ENCODE measurements at regions not wholly inside any gene's neighbourhood (a gene's known extent, or its start where the extent isn't known, plus 50 kb on each side); places are given as distances from the start of the nearest gene placed in this dataset.

DNA sequence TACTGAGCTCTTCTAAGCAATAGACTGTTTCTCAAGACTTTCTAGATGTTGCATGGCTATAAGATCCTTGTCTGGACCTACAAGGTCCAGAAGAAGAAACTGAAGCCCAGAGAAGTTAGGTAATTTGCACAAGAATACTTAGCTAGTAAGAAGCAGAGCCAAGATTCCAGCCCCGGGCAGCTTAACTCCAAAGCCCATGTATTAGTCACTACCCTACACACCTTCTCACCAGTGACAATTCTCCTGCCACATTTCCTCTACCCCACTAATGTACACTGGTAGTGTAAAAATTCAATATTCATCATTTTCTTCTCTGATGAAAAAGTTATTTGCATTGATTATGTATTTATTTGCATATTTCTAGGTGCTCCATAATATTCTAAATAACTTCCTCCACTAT, 95.5 kb upstream of the CREB1 start:
- no peak overlapping the region for H3K4me3 Mint-ChIP-seq
- WGBS (ENCODE audit: insufficient coverage) = no CpG with 5 or more reads among the region's 1 CpG
- H3K4me1 ChIP-seq (ENCODE audit: control insufficient read depth in 2 of 2, insufficient read depth in 2 of 2, low read length in 2 of 2) = no peaks in the 10 kb centered on the region
- ChIA-PET POLR2A (no interaction called here), CTCF (interaction anchor here (1.8 kb wide), 1 partner anchor 10 kb away, joined by 4 read pairs; no protein-coding TSS in a partner anchor)
- no peak overlapping the region for H3K4me2 ChIP-seq (replicated peaks; ENCODE audit: low read depth, low read length, poor library complexity, severe bottlenecking)
- H3K36me3 ChIP-seq (replicated peaks in 1 of 2; ENCODE audit: control extremely low read depth in 1 of 2, control insufficient read depth in 1 of 2, extremely low read depth in 1 of 2, insufficient read depth in 2 of 2, low read length in 1 of 2) = no peaks in the 10 kb centered on the region
- DNase-seq (no peak), ATAC-seq (ENCODE audit: low read depth) (no peak)
- TF ChIP-seq, protein P1, sequence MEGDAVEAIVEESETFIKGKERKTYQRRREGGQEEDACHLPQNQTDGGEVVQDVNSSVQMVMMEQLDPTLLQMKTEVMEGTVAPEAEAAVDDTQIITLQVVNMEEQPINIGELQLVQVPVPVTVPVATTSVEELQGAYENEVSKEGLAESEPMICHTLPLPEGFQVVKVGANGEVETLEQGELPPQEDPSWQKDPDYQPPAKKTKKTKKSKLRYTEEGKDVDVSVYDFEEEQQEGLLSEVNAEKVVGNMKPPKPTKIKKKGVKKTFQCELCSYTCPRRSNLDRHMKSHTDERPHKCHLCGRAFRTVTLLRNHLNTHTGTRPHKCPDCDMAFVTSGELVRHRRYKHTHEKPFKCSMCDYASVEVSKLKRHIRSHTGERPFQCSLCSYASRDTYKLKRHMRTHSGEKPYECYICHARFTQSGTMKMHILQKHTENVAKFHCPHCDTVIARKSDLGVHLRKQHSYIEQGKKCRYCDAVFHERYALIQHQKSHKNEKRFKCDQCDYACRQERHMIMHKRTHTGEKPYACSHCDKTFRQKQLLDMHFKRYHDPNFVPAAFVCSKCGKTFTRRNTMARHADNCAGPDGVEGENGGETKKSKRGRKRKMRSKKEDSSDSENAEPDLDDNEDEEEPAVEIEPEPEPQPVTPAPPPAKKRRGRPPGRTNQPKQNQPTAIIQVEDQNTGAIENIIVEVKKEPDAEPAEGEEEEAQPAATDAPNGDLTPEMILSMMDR (IDR thresholded peaks at IDR 0.05) = no peak
- no peak for TF ChIP-seq EZH2 (IDR thresholded peaks at IDR 0.05; ENCODE audit: borderline replicate concordance, insufficient read depth, low read depth, low read length, poor library complexity, severe bottlenecking)
- H3K27ac ChIP-seq (ENCODE audit: low read length in 2 of 2) = no peak overlapping the region
- H3K27me3 ChIP-seq (replicated peaks in 1 of 4; ENCODE audit: control extremely low read depth in 1 of 4, control insufficient read depth in 3 of 4, insufficient read depth in 4 of 4, low read length in 3 of 4) = no peaks in the 10 kb centered on the region
- H3K27me3 Mint-ChIP-seq = peaks cover 2% of the 10 kb centered on the region
- H3K4me3 ChIP-seq (ENCODE audit: control extremely low read depth in 1 of 5, extremely low read depth in 1 of 5, insufficient read depth in 1 of 5, low read depth in 2 of 5, low read length in 4 of 5) = no peak overlapping the region
- no peaks in the 10 kb centered on the region for H3K79me2 ChIP-seq (ENCODE audit: control insufficient read depth, insufficient read depth, low read length)
- no peaks in the 10 kb centered on the region for H3K9me3 ChIP-seq (ENCODE audit: control extremely low read depth in 1 of 3, control insufficient read depth in 2 of 3, insufficient read depth in 1 of 3, low read length in 2 of 3)
- no peak overlapping the region for H2AFZ ChIP-seq (ENCODE audit: insufficient read depth, low read depth, low read length, poor library complexity, severe bottlenecking)
- H4K20me1 ChIP-seq (ENCODE audit: control insufficient read depth, insufficient read depth, low read length, poor library complexity, severe bottlenecking) = no peaks in the 10 kb centered on the region
- intact Hi-C loops (cut with micrococcal nuclease) = no loop called here
- no peaks in the 10 kb centered on the region for H3K4me1 Mint-ChIP-seq
- H3K9me3 Mint-ChIP-seq (ENCODE audit: insufficient read depth) = no peaks in the 10 kb centered on the region
- no peak overlapping the region for H3K27ac Mint-ChIP-seq
- no peak overlapping the region for H3K9ac ChIP-seq (ENCODE audit: low read length)

DNA sequence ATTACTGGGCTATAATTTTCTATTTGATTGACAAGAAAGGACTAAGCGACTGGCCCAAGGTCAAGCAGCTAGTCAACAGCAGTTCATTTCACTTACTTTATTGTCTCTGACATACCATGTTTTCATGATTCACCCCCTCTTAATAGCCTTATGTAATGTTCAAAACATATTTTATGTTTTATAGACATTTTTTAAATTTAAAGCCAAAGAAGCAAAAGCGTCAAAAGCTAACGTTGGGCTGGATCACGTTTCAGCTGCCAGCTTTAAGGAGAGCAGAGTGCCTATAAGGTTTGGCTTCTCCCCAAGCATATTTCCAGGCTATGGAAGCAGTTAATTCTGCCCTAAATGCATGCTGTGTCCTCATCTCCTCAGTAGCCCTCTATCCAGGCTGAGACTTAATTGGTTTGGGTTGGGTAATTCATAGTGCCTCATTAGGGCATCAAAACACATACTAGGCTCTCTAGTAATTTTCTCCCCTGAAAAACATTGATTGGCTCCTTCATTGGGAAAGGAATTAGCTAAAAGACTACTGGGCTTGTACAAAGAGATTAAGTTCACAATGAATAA, 94.8 kb upstream of the CREB1 start:
- H3K9me3 ChIP-seq (ENCODE audit: control extremely low read depth in 1 of 3, control insufficient read depth in 2 of 3, insufficient read depth in 1 of 3, low read length in 2 of 3) = no peaks in the 10 kb centered on the region
- ChIA-PET POLR2A (no interaction called here), CTCF (no interaction called here)

More for the DNA sequence above, 94.8 kb upstream of the CREB1 start:
- ATAC-seq (ENCODE audit: low read depth) = no peak
- H2AFZ ChIP-seq (ENCODE audit: insufficient read depth, low read depth, low read length, poor library complexity, severe bottlenecking) = no peak overlapping the region
- no peaks in the 10 kb centered on the region for H3K36me3 ChIP-seq (replicated peaks in 1 of 2; ENCODE audit: control extremely low read depth in 1 of 2, control insufficient read depth in 1 of 2, extremely low read depth in 1 of 2, insufficient read depth in 2 of 2, low read length in 1 of 2)
- peaks cover 3% of the 10 kb centered on the region for H3K9me3 Mint-ChIP-seq (ENCODE audit: insufficient read depth)
- H3K4me3 Mint-ChIP-seq = no peak overlapping the region
- no peak overlapping the region for H3K4me3 ChIP-seq (ENCODE audit: control extremely low read depth in 1 of 5, extremely low read depth in 1 of 5, insufficient read depth in 1 of 5, low read depth in 2 of 5, low read length in 4 of 5)
- H3K4me1 ChIP-seq (ENCODE audit: control insufficient read depth in 2 of 2, insufficient read depth in 2 of 2, low read length in 2 of 2) = no peaks in the 10 kb centered on the region
- TF ChIP-seq EZH2 (IDR thresholded peaks at IDR 0.05; ENCODE audit: borderline replicate concordance, insufficient read depth, low read depth, low read length, poor library complexity, severe bottlenecking) = no peak
- TF ChIP-seq, protein P1 (IDR thresholded peaks at IDR 0.05) = no peak
- DNase-seq = no peak
- no peak overlapping the region for H3K27ac Mint-ChIP-seq
- H3K27ac ChIP-seq (ENCODE audit: low read length in 2 of 2) = no peak overlapping the region
- H3K27me3 ChIP-seq (replicated peaks in 1 of 4; ENCODE audit: control extremely low read depth in 1 of 4, control insufficient read depth in 3 of 4, insufficient read depth in 4 of 4, low read length in 3 of 4) = no peaks in the 10 kb centered on the region
- H3K79me2 ChIP-seq (ENCODE audit: control insufficient read depth, insufficient read depth, low read length) = no peaks in the 10 kb centered on the region
- H3K4me1 Mint-ChIP-seq = no peaks in the 10 kb centered on the region
- H4K20me1 ChIP-seq (ENCODE audit: control insufficient read depth, insufficient read depth, low read length, poor library complexity, severe bottlenecking) = no peaks in the 10 kb centered on the region
- H3K27me3 Mint-ChIP-seq = peaks cover 2% of the 10 kb centered on the region
- H3K9ac ChIP-seq (ENCODE audit: low read length) = no peak overlapping the region
- 94% methylated on average over 3 of the region's 4 CpGs for WGBS (ENCODE audit: insufficient coverage)
- no peak overlapping the region for H3K4me2 ChIP-seq (replicated peaks; ENCODE audit: low read depth, low read length, poor library complexity, severe bottlenecking)
- intact Hi-C loops (cut with micrococcal nuclease) = no loop called here

All from B cell (primary cell).